H9 (cell line): ENCODE measurements at regions not wholly inside any gene's neighbourhood (a gene's known extent, or its start where the extent isn't known, plus 50 kb on each side); places are given as distances from the start of the nearest gene placed in this dataset.

Experiments used
- DNase-seq: peaks from one replicate; pipeline ENCODE4 v3.0.0-alpha.2; 2017
- H2AFZ ChIP-seq: one replicate; pipeline ENCODE4 v1.6.1; 2013; ENCODE audit warnings: mild to moderate bottlenecking, low read length, control low read depth, moderate library complexity
- H2AK5ac ChIP-seq: 2 replicates; pipeline ENCODE4 v1.6.1; 2013; ENCODE audit warnings: low read length, control low read depth, mixed read lengths; ENCODE audit not compliant: insufficient read length
- H2BK120ac ChIP-seq: one replicate; pipeline ENCODE4 v1.6.1; 2013; ENCODE audit warnings: low read depth, mild to moderate bottlenecking, low read length, control low read depth, inconsistent platforms; ENCODE audit not compliant: poor library complexity, severe bottlenecking
- H2BK12ac ChIP-seq: 2 replicates; pipeline ENCODE4 v1.6.1; 2013; ENCODE audit warnings: low read length, control low read depth, mixed read lengths, low read depth; ENCODE audit not compliant: insufficient read length
- H2BK15ac ChIP-seq: 2 replicates; pipeline ENCODE4 v1.6.1; 2013; ENCODE audit warnings: low read depth, low read length, control low read depth
- H2BK20ac ChIP-seq: one replicate; pipeline ENCODE4 v1.6.1; 2013; ENCODE audit warnings: low read depth, mild to moderate bottlenecking, low read length, control low read depth, inconsistent platforms; ENCODE audit not compliant: poor library complexity, severe bottlenecking
- H2BK5ac ChIP-seq: 2 replicates; pipeline ENCODE4 v1.6.1; 2013; ENCODE audit warnings: low read length, control low read depth, mixed read lengths; ENCODE audit not compliant: insufficient read length
- H3K14ac ChIP-seq: 2 replicates; pipeline ENCODE4 v1.6.1; 2013; ENCODE audit warnings: low read length, control low read depth; ENCODE audit not compliant: insufficient read depth
- H3K18ac ChIP-seq: 2 replicates; pipeline ENCODE4 v1.6.1; 2013; ENCODE audit warnings: low read depth, mild to moderate bottlenecking, mixed read lengths, low read length, control low read depth; ENCODE audit not compliant: insufficient read length
- H3K23ac ChIP-seq: 2 replicates; pipeline ENCODE4 v1.6.1; 2013; ENCODE audit warnings: low read length, control low read depth, mixed read lengths, low read depth; ENCODE audit not compliant: insufficient read length
- H3K23me2 ChIP-seq: 2 replicates; pipeline ENCODE4 v1.6.1; 2013; ENCODE audit warnings: low read depth, mild to moderate bottlenecking, mixed read lengths, low read length, control low read depth; ENCODE audit not compliant: insufficient read length, poor library complexity, severe bottlenecking
- H3K27ac ChIP-seq: 2 replicates; pipeline ENCODE4 v1.5.1; 2013; ENCODE audit warnings: low read length, control low read depth, mixed read lengths, low read depth; ENCODE audit not compliant: insufficient read length
- H3K27me3 ChIP-seq: 2 replicates; pipeline ENCODE4 v1.6.1; 2013; ENCODE audit warnings: low read length, control low read depth, inconsistent platforms; ENCODE audit not compliant: insufficient read depth
- H3K4ac ChIP-seq: 2 replicates; pipeline ENCODE4 v1.6.1; 2013; ENCODE audit warnings: low read depth, mild to moderate bottlenecking, control low read depth, inconsistent platforms, low read length, moderate library complexity
- H3K4me1 ChIP-seq: 2 replicates; pipeline ENCODE4 v1.6.1; 2013; ENCODE audit warnings: low read length, control low read depth, inconsistent platforms; ENCODE audit not compliant: insufficient read depth
- H3K4me2 ChIP-seq: 2 replicates; pipeline ENCODE4 v1.6.1; 2013; ENCODE audit warnings: low read length, control low read depth, mixed read lengths; ENCODE audit not compliant: insufficient read length, insufficient read depth
- H3K56ac ChIP-seq: 2 replicates; pipeline ENCODE4 v1.6.1; 2013; ENCODE audit warnings: low read depth, mild to moderate bottlenecking, mixed read lengths, low read length, control low read depth; ENCODE audit not compliant: insufficient read length
- H3K79me1 ChIP-seq: 2 replicates; pipeline ENCODE4 v1.6.1; 2013; ENCODE audit warnings: low read depth, mild to moderate bottlenecking, moderate library complexity, low read length, control low read depth, inconsistent platforms; ENCODE audit not compliant: insufficient read depth, poor library complexity, severe bottlenecking
- H3K79me2 ChIP-seq: 2 replicates; pipeline ENCODE4 v1.6.1; 2013; ENCODE audit warnings: low read length, control low read depth, inconsistent platforms; ENCODE audit not compliant: insufficient read depth
- H3K9ac ChIP-seq: 2 replicates; pipeline ENCODE4 v1.6.1; 2013; ENCODE audit warnings: low read length, control low read depth, mixed read lengths; ENCODE audit not compliant: insufficient read length; ENCODE audit errors: extremely low read depth
- H3K9me3 ChIP-seq: one replicate; pipeline ENCODE4 v1.6.1; 2013; ENCODE audit warnings: low read depth, low read length, inconsistent platforms; ENCODE audit not compliant: control insufficient read depth
- H3T11ph ChIP-seq: one replicate; pipeline ENCODE4 v1.6.1; 2013; ENCODE audit warnings: mild to moderate bottlenecking, low read length, control low read depth, inconsistent platforms
- H4K20me1 ChIP-seq: one replicate; pipeline ENCODE4 v1.6.1; 2013; ENCODE audit not compliant: control insufficient read depth, insufficient read length, insufficient read depth
- H4K5ac ChIP-seq: 2 replicates; pipeline ENCODE4 v1.6.1; 2013; ENCODE audit warnings: low read depth, mild to moderate bottlenecking, mixed read lengths, low read length, control low read depth; ENCODE audit not compliant: insufficient read length
- H4K8ac ChIP-seq: replicated peaks from 2 replicates; pipeline ENCODE4 v1.6.1; 2013; ENCODE audit warnings: low read length, control low read depth, mixed read lengths, low read depth; ENCODE audit not compliant: insufficient read length
- H4K91ac ChIP-seq: 2 replicates; pipeline ENCODE4 v1.6.1; 2013; ENCODE audit warnings: low read depth, mild to moderate bottlenecking, moderate library complexity, mixed read lengths, low read length, control low read depth; ENCODE audit not compliant: insufficient read length
- H3K27ac Mint-ChIP-seq, 3 experiments: 2 replicates in 2 of 3; 3 replicates in 1 of 3; pipeline ENCODE4 v1.8.0; 2020 to 2021; ENCODE audit warnings: mixed read lengths in 3 of 3, mild to moderate bottlenecking in 1 of 3, moderate library complexity in 1 of 3
- H3K27me3 Mint-ChIP-seq: 2 replicates; pipeline ENCODE4 v1.8.0; 2021; ENCODE audit warnings: low read depth, mild to moderate bottlenecking, moderate library complexity, mixed read lengths
- H3K36me3 Mint-ChIP-seq, 3 experiments: 2 replicates in 2 of 3; 3 replicates in 1 of 3; pipeline ENCODE4 v1.8.0; 2020 to 2021; ENCODE audit warnings: low read depth in 3 of 3, mixed read lengths in 3 of 3; ENCODE audit not compliant: insufficient read depth in 1 of 3
- H3K4me1 Mint-ChIP-seq, 2 experiments: 2 replicates each; pipeline ENCODE4 v1.8.0; 2020; ENCODE audit warnings: mixed read lengths in 2 of 2
- H3K4me3 Mint-ChIP-seq, 2 experiments: 2 replicates in 1 of 2; 3 replicates in 1 of 2; pipeline ENCODE4 v1.8.0; 2020 to 2021; ENCODE audit warnings: mild to moderate bottlenecking in 2 of 2, mixed read lengths in 2 of 2, moderate library complexity in 1 of 2
- H3K9me3 Mint-ChIP-seq, 2 experiments: 2 replicates in 1 of 2; 3 replicates in 1 of 2; pipeline ENCODE4 v1.8.0; 2020; ENCODE audit warnings: mild to moderate bottlenecking in 2 of 2, mixed read lengths in 2 of 2, moderate library complexity in 1 of 2
- CTCF ChIP-seq: fragments of 200-600 bp; sonication (generic); conservative IDR thresholded peaks from 3 replicates; pipeline ENCODE4 v1.8.0; 2021; ENCODE audit warnings: antibody characterized with exemption, mild to moderate bottlenecking
- WGBS: extraction: QIAGEN DNeasy Blood & Tissue Kit; methylation state at CpG from one replicate; pipeline ENCODE4 v1.1.7; 2013; ENCODE audit warnings: missing lambda C conversion rate, low lambda C conversion rate, mixed read lengths; ENCODE audit not compliant: insufficient read length; ENCODE audit errors: extremely low coverage; 5-methylcytosine and 5-hydroxymethylcytosine counted together

GRCh38 chr1:57854436-57854835 lies 430.6 kb upstream of the DAB1 start:
- Histone ChIP-seq H3K4me2 (no peak overlapping the region), H4K5ac (no peak overlapping the region), H3K14ac (no peak overlapping the region), H3K23ac (no peak overlapping the region), H3T11ph (no peak overlapping the region), H3K23me2 (no peaks in the 10 kb centered on the region), H3K18ac (no peak overlapping the region), H3K79me2 (no peaks in the 10 kb centered on the region), H2AK5ac (no peak overlapping the region), H3K9ac (no peak overlapping the region), H2BK12ac (no peak overlapping the region), H3K79me1 (no peaks in the 10 kb centered on the region), H3K56ac (no peak overlapping the region), H4K20me1 (no peaks in the 10 kb centered on the region), H3K4me1 (peaks cover 6% of the 10 kb centered on the region; the same call in 1 of the 2 replicates), H4K8ac (no peak overlapping the region), H2BK20ac (no peak overlapping the region), H3K27ac (no peak overlapping the region), H2BK15ac (no peak overlapping the region), H4K91ac (no peak overlapping the region), H3K27me3 (no peaks in the 10 kb centered on the region), H2BK5ac (no peak overlapping the region), H3K4ac (no peak overlapping the region), H2AFZ (no peak overlapping the region), H3K9me3 (no peaks in the 10 kb centered on the region), H2BK120ac (no peak overlapping the region)
- H3K36me3 Mint-ChIP-seq: no peaks in the 10 kb centered on the region
- TF ChIP-seq CTCF: no peak
- no CpG with 5 or more reads among the region's 3 CpGs for WGBS
- no peak for DNase-seq
- peaks cover 20 to 30% of the 10 kb centered on the region in 2 experiments for H3K4me1 Mint-ChIP-seq
- no peaks in the 10 kb centered on the region; the same call in 1 of the 2 replicates for H3K27me3 Mint-ChIP-seq
- no peaks in the 10 kb centered on the region for H3K9me3 Mint-ChIP-seq
- no peak overlapping the region for H3K4me3 Mint-ChIP-seq
- H3K27ac Mint-ChIP-seq: no peak overlapping the region
